HL-60/S4 treated with phorbol 12-myristate 13-acetate at 8.2 ng/mL for 4 days and 3 days (cell line): ENCODE measurements at regions not wholly inside any gene's neighbourhood (a gene's known extent, or its start where the extent isn't known, plus 50 kb on each side); places are given as distances from the start of the nearest gene placed in this dataset.
"Not testable (repeated sequence)": the region's sequence is repeated elsewhere in the genome, so short reads cannot be mapped to it uniquely, and the experiment has no call there.

ENCODE experiments used
- in situ Hi-C: fragments of 300-500 bp; cut with MboI; formaldehyde crosslinking; loops from 2 replicates; pipeline ENCODE4 v1.15.0; 2022; ENCODE audit warnings: low sequenced_read_pairs

DNA sequence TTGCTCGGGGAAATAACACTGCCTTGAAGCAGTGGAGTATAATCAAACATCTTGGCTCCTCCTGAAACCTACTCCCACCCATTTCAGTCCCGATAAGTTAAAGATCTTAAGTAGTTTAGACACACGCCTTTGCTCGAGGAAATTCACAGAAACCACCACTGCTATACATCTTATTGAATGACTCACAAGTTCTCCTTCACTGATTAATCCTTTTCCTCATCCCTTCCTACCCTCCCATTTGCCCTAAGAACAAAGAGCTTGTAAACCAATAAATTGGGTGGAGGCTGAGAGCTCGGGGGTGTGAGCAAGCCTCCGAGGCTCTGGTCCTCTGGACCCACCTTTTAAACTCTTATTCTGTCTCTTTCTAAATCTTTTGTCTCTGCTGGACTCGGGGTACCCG, 86.5 kb downstream of the XCL2 start:
- in situ Hi-C loops, result not testable (repeated sequence)

DNA sequence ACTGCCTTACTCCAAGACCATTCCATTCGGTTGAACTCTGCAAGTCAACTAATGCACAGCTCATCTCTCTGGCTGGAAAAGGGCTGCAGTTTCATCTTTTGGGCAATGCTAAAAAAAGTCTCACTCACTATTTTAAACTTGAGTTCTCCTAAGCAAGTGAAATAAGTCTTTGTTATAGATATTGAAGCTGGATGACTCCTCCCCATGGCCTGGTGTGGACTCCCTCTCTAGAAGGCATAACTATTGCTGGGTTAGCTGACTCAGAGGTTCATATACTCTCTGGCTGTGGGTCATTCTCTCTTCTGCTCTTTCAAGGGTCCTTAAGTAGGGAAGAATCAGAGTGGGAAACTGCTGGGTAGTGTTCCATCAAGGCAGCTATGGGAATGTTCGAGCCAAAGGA, 88.0 kb downstream of the XCL2 start:
- in situ Hi-C loops, result no loop called here

DNA sequence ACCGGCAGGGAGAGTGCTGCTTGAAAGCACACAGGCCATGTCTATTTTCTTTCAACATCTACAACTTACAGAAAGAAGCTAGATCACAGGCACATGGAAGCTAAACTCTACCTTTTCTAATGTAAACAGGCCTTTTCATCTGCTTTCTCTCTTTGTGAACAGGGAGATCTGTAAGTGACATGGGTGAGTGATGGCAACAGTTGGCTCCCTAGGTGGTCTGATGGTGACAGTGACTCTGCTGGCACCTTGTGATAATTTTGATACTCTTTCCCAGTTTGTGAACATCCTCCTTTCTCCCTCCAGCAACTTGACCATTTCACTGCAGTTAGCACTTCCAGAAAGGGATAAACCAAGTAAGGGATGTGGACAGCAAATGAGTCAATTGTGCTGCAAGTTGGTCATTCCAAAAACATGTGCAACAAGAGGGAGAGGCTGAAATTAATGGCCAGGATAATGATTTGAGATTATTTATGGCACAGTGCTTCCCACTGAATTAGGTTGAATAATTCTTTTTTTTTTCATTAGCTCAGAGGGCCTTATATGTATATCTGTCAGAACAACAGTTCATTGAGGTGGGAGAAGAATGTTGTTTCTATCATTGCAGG, 89.5 kb downstream of the XCL2 start:
- in situ Hi-C loops, result no loop called here

DNA sequence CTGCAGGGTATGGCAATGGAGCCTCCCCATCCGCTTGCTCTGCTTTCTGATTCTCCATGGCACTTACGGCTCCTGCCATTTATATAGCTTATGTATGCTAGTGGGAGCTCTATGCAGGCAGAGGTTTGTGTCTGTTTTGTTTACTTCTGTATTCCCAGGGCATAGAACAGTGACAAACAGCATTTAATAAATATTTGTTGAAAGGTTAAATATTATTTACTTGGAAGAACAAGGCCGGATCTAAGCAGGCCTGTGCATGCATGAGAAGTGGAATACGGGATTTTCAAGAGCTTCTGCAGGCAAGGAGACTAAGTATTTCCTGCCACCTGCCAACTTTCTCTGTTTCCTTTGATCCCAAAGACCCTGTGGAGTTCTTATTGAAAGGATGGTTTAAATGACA, 90.7 kb downstream of the XCL2 start:
- in situ Hi-C loops, result no loop called here

DNA sequence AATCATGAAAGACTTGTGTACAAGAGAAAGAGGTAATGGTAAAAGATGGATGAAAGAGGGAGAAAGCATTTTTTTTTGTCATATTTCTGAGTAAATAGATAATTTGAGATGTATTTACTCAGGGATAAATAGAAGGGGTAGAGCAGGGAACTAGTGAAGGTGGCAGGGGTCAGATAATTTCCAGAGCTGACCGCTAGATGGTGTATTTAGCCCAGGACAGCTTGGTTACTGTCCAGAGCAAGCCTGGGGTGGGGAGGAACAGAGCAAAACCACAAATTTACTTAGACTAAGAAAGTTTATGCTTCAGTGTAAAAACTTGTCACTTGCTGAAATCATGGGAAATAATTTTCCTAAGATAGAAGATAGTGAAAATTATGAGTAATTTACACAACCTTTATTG, 91.5 kb downstream of the XCL2 start:
- in situ Hi-C loops, result no loop called here

DNA sequence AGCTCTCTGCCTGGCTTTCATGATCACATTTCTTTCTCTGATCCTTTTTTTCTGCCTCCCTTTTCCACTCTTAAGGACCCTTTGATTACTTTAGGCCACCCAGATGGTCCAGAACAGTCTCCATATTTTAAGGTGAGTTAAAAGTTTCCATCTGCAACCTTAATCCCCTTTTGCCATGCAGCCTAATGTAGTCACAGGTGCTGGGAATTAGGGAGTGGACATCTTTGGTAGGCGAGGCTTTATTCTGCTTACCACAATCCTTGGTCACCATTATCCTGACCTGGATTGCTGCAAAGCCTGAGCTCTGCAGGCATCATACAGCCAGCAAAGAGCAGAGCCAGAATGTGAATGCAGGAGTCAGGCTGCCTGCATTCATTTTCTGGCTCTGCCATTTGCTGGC, 95.9 kb downstream of the XCL2 start:
- in situ Hi-C loops, result loop anchor here (10.0 kb wide), 1 partner anchor 137 kb away; no protein-coding TSS in a partner anchor

DNA sequence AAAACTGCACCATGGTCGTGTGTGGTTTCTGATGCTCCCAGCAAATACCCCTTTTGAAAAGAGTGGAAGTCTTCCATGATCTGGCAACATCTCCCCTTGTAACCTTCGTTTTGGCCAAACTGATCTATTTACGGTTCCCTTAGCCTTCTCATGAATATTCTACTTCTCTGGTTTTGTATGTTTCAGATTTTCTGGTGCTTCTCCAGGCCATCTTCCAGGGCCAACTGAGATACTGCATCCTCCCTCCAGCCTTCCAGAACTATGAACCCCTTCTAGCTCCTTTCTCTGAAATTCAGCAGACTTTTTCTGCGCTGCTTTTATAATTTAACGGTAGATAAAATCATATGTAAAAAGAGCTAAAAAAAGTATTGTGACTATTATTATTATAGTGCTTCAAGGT, 97.7 kb downstream of the XCL2 start:
- in situ Hi-C loops, result loop anchor here (10.0 kb wide), 1 partner anchor 139 kb away; no protein-coding TSS in a partner anchor

DNA sequence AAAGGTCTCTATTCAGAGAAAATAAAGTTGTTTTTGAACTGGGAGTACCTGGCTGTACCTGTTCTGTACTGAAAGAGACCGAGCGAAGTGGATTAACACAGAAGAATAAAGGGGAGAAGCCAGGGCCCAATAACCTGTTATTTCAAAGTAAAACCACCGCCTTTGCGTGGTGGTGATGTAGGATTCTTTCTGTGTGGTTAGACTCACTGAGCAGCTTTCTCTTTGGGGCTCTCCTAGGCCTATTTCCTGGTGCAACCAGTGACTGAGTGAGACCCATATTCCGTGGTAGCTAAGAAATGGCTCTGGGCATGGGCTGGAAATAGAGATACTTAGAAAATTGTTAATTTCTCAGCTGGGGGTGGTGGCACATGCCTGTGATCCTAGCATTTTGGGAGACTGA, 99.9 kb downstream of the XCL2 start:
- in situ Hi-C loops, result loop anchor here (10.0 kb wide), 1 partner anchor 141 kb away; no protein-coding TSS in a partner anchor

DNA sequence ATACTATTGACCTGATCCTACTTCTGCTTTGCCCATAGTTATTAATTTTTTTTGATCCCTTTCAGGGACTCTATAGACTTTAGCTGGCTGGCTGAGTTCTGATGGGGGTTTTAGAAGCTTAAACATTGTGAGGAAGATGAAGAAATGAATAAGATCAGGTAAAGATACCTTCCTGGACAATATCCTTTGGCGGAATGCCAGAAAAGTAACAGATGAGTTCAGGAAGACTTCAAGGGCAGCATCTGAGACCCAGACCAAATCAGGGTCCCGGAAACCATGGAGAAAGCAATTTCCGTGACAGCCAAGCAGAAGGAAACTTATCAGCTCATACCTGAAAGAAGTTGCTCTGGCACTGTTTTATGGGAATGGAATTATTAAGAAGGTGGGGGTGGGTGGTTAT, 100.4 kb downstream of the XCL2 start:
- in situ Hi-C loops, result loop anchor here (10.0 kb wide), 1 partner anchor 141 kb away; no protein-coding TSS in a partner anchor

DNA sequence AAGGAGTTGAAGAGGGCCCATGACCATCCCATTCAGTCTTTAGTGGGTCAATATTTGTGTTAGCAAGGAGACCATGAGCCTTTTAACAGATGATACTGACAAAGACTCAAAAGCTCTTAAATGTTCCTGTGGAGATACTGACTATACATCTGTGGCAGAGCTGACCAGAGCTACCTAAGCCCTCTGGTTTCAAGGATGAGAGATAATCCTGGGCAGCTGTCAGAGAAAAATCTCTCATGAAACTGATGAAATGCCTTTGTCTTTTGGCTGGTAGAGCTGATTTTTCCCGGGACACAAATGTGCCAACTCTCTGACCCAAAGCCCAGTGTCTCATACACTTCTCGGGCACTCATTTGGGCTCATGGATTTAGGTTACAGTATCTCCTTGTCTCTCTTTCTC, 100.9 kb downstream of the XCL2 start:
- in situ Hi-C loops, result loop anchor here (10.0 kb wide), 1 partner anchor 142 kb away; no protein-coding TSS in a partner anchor

DNA sequence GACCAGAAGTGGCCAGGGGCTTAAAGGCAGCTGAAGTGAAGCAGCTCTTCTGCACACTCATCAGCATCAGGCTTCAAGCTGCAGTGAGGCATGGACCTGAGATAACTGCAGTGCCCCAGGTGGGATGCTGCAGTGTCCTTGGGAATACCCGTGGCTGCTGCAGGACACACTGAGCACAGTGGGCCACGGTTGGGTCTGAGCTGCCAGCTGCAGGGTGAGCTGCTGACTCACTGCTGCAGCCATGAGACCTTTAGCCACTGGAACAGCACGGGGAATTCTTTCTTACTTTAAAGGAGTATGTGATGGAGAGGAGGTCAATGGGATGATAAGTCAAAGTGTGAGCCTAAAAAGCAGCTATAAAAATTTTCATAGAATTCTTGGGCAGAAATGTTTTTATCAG, 102.1 kb downstream of the XCL2 start:
- in situ Hi-C loops, result loop anchor here (10.0 kb wide), 1 partner anchor 143 kb away; no protein-coding TSS in a partner anchor

DNA sequence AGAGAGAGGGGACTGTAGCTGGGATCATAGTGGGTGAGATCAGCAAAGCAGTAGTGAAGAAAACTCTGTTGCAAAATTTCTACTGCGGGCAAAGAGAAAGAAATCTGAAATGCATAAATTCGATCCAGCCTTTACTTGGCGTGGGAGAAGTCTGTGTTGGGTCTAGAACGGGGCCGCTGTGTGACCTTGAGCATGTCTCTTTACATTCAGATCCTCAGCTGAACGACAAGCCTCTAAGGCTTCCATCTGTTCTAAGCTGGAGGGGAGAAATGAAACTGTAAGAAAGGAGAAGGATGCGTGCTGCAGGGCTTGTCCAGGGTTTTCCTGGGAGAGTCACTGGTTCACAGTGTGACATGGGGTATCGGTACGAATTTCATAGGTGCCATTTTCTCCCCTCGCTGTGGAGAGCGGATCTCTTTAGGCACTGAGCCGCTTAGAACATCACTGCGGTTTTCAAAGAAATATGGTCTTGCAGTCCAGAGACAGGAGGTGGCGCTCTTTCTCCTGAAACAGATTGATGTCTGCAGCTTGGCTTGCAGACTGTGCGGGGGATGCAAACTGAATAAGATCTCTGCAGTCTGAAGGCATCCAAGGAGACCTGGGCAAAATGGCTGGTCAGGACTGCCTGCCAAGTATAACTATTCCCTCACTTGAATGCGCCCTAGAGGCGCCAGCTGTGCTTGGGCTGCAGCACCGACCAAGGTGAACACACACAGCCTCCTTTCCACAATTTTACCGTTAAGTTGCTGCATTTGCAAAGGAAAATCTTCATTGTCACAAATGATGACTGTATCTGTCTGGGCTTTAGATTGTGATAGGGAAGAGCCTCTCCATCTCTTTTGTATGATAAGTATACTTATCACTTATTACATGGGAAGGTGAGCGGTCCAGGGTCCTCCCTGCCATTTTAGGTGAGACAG, 104.1 kb downstream of the XCL2 start:
- in situ Hi-C loops, result loop anchor here (10.0 kb wide), 1 partner anchor 145 kb away; no protein-coding TSS in a partner anchor

DNA sequence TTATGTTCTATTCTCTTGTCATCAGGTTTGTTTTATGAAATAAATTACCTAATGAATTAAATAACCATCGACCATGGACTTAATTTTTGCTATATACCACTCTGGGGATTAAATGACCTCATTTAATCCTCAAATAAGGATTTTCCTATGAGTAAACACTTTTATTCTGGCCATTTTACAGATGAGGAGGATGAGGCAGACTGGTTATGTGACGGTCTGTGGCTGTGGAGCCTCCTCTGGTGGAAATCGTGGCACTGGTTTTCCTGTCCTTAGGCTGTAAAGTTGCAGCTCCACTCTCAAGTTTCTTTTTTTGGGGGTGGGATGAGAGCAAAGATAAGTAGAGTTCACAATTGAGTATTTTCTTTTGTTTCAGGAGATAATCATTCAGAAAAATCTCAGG, 105.2 kb downstream of the XCL2 start:
- in situ Hi-C loops, result no loop called here

DNA sequence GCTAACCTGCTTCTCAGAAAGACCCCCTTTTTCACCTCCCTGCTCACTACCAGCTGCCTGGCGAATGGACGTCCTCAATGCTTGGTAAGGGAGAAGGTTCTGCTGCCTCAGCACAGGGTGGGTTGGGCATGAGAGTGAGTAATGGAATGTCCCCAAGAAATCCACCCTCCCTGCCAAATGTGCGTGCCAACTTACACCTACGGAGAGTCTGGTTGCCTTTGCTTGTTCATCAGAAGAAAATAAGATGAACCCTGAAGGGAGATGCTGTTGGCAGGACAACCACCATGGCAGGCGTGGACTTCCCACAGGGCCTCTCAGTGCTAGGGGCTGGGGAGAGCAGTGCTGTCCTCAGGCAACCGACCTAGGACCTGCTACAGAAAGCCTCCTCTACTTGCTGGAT, 106.0 kb downstream of the XCL2 start:
- in situ Hi-C loops, result no loop called here

DNA sequence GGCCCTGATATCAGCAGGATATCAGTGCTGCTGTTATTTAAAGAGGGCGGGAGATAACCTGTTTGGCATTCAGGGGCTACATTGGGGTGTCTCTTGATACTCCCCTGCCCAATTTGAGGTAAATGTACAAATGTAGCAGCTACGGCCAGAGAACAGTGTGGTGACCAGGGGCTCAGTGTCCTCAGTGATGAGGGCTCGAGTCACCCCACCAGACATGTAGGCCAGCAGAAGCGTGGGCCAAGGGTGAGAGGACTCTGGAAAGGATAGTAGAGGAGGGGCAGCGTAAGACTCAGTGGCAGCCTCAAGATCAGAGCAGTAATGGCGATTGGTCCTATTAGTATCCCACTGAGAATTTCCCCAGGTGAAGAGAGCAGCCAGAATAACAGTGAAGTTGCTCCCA, 108.4 kb downstream of the XCL2 start:
- in situ Hi-C loops, result no loop called here

DNA sequence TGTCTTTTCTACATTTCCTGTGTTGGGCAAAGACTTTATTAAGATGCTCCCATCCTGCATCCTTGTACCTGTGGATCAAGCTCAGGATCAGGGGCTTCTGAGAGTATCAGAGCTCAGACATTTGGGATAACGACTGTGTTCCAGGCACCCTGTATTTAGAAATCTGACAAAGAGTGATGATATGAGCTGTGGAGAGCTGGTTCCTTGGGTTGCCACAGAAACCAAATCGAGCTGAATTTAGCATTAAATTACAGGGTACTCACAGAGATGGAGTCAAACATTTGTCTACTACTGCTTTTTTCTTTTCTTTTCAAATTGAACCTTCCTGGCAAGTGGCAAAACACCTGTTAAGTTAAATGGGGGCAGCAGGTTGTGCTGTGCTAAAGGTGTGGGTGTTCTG, 110.6 kb downstream of the XCL2 start:
- in situ Hi-C loops, result no loop called here

DNA sequence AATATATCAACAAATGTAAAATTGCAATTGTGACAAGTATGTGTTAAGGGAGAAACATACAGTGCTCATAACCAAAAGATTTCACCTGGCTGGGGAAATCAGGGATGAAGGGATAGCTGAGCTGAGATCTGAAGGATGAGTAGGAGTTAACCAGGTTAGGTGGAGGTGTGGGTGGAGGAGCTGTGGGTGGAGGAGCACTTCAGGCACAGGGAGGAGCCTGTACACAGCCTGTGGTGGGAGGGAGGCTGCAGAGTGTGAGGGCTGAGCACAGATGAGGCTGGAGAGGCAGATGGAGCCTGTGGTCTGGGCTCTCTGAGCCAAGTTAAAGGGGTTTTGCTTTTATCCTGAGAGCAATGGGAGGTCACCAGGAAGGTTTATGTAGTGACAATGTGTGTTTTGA, 111.9 kb downstream of the XCL2 start:
- in situ Hi-C loops, result no loop called here

DNA sequence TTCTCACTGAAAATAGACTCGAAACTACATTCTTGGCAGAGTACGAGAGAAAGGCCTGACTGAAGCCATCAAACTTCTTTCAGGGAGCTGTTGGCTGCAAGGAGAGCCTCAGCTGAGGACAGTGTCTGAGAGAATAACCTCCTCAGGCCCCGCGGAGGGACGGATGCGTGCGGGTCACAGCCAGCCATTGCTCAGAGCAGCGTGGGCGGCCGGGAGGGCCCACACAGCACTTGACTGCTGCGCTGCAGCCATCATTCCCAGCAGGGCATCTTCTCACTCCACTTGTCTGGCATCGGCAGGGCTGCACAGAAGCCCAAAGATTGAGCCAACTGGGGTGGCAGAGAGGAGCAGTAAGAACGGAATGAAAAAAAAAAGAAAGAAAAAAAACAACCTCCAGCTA, 113.5 kb downstream of the XCL2 start:
- in situ Hi-C loops, result no loop called here

DNA sequence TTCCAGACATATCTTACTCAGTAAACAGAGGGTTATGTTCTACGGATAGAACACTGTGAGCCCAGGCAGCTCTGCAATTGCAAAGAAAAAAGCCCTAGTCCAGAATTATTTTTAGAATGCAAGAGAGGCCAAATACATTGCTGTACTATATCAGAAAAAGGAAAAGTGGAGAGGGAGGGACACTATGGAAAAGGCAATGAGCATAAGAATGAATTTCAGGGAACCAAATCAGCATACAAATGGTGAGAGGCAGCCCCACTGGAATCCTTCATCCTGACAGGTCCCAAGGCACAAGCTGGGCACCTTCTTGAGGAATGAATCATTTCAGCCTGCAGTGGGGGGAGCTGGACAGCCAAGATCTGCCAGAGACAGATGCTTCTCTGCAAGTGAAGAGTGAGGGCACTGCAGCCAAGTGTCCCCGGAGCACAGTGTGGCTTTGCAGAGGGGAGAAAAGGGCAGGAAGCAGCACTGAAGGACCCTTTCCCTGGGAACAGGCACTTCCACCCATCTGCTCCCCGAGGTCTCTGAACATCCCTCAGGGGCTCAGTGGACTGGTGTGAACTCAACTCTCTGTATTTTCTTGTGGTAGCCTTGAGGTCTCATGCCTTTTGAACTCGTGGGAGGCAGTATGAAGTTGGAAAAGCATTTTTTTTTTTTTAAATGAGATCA, 115.6 kb downstream of the XCL2 start:
- in situ Hi-C loops, result no loop called here

DNA sequence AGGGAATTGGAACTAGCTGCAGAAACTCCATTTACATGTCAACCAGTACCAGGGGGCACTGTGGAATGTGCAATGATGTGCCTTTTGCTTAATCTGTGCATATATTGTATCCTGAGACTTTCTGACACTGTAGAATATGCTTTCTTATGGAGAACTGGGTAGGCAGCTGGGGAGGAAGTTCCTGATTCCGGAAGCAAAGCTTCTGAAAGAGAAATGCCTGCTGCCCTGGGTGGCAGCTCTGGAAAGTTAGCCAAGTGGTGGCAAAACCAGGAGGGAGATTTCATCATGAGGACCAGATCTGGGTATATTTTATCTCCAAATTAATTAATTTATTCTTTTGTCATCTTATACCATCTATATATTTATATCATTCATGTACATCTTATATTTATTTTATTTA, 116.7 kb downstream of the XCL2 start:
- in situ Hi-C loops, result no loop called here

DNA sequence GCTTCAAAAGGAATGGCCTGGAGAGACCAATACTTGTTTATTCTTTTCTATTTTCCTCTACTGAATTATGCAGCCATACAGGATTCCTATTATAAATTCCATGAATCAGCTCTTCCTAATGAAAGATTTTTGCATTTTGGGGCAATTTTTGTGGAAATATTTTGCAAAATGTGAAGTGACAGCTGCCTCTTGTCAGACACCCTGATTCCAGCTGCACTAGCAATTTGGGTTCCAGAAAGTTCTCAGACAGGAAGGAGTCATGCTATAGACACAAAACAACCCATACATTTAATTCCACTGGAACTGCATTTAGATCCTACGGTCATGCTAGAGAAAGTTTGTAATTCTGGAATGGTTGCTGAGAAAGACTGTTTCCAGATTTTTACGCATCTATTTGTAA, 119.5 kb downstream of the XCL2 start:
- in situ Hi-C loops, result no loop called here
